ENCODE measurements at regions not wholly inside any gene's neighbourhood (a gene's known extent, or its start where the extent isn't known, plus 50 kb on each side); places are given as distances from the start of the nearest gene placed in this dataset.

- TF ChIP-seq CTCF (conservative IDR thresholded peaks at IDR 0.05) (no peak), EZH2 (IDR thresholded peaks at IDR 0.05; ENCODE audit: low read depth) (no peak)
These were observed 171.1 kb upstream of the SKOR2 start for GRCh38 chr18:47422524-47422923.
